22Rv1 (cell line): ENCODE measurements at regions not wholly inside any gene's neighbourhood (a gene's known extent, or its start where the extent isn't known, plus 50 kb on each side); places are given as distances from the start of the nearest gene placed in this dataset.
"Not testable (repeated sequence)": the region's sequence is repeated elsewhere in the genome, so short reads cannot be mapped to it uniquely, and the experiment has no call there.

ENCODE experiments used
- H3K27ac ChIP-seq: fragments of 450-650 bp; 2 replicates; pipeline ENCODE4 v1.5.1; 2017
- ZFX ChIP-seq: fragments of 450-650 bp; IDR thresholded peaks from 2 replicates; pipeline ENCODE4 v1.6.1; 2017; ENCODE audit warnings: antibody characterized with exemption, borderline replicate concordance
- TF ChIP-seq, protein P1 (sequence below): fragments of 450-650 bp; IDR thresholded peaks from 2 replicates; pipeline ENCODE4 v1.5.1; 2017; ENCODE audit warnings: mild to moderate bottlenecking

DNA sequence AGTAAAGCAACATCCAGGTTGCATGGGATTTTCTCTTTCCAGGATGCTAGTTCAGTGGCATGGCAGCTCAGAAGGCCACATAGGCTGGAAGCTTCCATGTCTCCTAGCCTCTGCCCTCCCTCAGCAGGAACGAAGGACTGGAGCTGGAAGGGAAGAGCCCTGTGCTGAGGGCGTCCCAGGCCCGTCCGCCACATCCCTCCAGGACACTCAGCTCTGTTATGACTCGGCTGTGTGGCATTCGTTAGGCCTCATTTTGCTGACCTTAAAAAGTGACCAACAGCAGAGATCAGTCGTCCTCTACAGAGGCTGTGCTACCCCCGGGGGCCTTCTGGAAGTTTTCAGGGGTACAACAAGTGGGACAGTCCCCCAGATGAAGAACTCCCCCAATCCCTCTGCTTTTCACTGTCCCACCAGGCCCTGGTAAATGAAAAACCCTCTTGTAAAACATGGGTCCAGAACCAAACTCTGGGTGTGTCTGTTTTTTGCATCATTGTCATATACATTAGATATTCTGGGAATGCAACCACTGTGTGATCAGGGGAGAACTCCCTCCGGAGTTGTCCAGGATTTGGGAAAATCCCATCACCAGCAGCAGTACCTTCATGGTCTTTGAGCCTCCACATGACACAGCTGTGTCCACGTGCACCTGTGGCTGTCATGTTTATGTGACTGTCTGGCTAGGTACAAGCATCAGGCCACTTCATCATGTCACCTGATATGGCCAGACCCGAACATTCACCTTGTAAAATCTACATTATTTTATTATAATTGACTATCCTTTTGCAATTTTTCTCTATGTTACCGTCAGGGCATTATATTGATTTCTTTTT is 149.9 kb downstream of the OR4M2 start:
- TF ChIP-seq, protein P1, sequence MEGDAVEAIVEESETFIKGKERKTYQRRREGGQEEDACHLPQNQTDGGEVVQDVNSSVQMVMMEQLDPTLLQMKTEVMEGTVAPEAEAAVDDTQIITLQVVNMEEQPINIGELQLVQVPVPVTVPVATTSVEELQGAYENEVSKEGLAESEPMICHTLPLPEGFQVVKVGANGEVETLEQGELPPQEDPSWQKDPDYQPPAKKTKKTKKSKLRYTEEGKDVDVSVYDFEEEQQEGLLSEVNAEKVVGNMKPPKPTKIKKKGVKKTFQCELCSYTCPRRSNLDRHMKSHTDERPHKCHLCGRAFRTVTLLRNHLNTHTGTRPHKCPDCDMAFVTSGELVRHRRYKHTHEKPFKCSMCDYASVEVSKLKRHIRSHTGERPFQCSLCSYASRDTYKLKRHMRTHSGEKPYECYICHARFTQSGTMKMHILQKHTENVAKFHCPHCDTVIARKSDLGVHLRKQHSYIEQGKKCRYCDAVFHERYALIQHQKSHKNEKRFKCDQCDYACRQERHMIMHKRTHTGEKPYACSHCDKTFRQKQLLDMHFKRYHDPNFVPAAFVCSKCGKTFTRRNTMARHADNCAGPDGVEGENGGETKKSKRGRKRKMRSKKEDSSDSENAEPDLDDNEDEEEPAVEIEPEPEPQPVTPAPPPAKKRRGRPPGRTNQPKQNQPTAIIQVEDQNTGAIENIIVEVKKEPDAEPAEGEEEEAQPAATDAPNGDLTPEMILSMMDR = no peak
- TF ChIP-seq ZFX = no peak
- H3K27ac ChIP-seq = no peak overlapping the region

DNA sequence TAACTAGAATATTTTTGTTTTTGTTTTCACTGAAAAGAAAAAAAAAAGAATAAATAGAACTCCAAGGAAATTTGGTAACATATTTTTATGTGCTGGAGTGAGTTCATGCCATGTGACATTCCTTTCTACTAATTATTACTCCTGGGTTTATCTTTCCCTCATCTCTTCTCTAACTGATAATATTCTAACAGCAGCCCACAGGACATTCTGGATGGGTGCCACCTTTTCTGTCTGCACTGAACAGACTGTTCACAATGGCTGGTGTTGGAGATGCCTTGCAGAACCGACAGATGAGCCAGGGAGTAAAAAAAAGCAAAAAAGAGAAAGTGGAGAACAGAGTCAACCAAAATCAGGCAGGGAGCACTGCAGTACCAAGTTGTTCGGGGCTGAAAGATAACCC is 151.3 kb downstream of the OR4M2 start:
- no peak for TF ChIP-seq ZFX
- TF ChIP-seq, protein P1 = no peak
- H3K27ac ChIP-seq = no peak overlapping the region

DNA sequence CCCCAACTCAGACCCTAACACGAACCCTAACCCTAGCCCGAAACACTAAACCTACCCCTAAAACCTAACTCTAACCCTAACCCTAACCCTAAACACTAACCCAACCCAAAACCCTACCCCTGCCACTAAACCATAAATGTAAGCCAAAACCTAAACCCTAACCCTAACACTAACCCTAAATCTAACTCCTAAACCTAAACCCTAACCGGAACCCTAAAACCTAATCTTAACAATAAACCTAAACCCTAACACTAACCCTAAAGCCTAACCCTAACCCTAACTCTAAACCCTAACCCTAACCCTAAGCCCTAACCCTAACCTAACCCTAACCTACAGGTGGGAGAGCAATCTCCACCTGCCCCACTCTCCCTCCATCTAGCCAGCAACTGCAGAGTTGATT is 152.3 kb downstream of the OR4M2 start:
- TF ChIP-seq ZFX = no peak
- TF ChIP-seq, protein P1 = no peak
- H3K27ac ChIP-seq = no peak overlapping the region

DNA sequence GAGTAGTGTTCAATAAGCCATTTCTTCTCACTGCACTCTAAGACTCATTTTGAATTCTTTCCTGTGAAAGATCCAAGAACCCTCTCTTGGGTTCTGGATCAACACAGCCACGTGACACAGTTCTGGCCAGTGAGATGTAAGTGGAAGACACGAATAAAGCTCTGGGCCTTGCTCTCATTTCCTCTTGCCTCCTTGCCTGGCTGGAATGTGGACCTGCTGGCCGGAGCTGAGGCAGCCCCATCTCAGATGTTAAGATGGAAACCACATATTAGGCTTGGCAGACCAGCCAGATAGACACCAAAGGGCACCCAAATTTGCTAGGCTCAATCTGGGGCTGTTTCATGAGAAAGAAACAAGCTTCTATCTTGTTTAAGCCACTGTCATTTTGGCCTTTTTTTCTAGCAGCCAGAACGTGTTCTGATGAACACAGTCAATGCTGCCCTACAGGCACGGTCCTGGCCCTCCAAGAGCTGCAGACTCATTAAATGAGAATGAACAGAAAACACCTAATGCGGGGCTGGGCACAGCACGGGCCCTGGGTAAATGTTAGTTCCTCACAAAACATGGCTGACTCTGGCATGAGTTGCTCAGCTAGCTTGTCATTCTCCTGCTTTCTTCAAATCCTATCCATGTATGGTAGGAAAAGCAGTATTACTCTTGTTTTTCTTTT is 155.1 kb downstream of the OR4M2 start:
- not testable (repeated sequence) for H3K27ac ChIP-seq

DNA sequence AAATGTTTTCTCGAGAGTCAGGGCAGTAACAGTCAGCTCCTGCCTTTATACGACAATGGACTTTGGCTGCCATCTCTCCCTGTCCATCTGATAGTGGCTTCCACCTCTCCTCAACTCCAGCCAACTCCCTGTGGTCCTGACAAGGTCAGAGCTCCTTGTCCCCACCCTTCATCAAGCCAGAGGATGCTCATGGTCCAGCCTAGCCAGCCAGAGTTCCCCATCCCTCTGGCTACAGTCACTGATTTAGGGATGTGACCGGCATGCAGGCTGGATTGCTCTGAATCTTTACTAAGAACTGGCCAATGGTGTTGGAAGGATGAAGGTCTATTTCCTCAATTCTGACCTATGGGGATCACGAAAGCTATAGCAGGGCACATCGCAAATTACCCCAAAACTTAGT is 156.1 kb downstream of the OR4M2 start:
- no peak for TF ChIP-seq ZFX
- TF ChIP-seq, protein P1 = no peak
- H3K27ac ChIP-seq = no peak overlapping the region

DNA sequence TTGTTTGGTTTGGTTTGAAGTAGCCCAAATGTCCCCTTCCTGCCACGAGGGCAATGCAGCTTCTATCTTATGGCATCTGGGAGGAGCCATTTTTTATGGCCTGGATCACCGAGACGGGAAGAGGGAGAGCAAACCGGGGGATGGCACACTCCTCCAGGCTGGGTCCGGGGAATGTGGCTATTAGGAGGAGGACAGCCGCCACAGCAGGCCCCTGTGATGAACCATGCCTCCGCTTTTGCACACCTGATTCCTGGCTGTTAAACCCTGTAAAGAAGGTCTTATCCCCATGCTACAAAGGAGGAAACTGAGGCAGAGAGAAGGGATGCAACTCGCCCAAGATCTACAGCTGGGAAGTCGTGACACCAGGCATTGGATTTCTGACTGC is 157.6 kb downstream of the OR4M2 start:
- no peak overlapping the region for H3K27ac ChIP-seq
- no peak for TF ChIP-seq ZFX
- TF ChIP-seq, protein P1 = no peak

DNA sequence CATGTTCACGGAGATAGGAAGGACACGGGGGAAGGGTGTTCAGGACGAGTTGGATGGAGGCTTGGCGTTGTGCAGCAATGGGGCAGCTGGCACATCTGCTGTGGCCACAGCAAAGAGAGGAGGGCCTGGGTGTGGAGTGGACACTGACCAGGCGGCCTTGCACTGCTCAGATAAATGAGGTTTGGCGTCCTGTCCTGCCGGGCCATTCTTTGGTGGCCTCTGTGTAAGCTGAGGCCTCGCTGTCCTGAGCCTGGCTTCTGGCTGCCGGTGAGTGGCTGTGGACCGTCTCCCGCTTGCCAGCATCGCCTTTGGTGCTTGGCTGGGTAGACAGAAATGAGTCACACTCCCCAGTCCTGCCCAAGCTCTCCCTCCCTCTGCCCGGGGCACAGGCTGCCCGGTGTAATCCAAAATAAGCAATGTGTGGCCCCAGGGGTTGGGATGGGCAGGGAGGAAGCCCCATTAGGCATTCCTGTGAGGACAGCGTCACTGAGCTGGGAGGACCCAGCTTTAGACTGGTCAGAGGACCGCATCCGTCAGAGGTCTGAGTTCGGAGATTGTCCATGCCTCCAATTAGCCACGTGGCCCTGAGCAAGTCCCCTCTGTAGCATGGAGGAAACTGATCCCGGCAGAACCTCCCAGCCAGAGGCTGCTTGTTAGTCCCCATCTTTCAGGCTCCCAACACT is 158.1 kb downstream of the OR4M2 start:
- H3K27ac ChIP-seq = not testable (repeated sequence)

DNA sequence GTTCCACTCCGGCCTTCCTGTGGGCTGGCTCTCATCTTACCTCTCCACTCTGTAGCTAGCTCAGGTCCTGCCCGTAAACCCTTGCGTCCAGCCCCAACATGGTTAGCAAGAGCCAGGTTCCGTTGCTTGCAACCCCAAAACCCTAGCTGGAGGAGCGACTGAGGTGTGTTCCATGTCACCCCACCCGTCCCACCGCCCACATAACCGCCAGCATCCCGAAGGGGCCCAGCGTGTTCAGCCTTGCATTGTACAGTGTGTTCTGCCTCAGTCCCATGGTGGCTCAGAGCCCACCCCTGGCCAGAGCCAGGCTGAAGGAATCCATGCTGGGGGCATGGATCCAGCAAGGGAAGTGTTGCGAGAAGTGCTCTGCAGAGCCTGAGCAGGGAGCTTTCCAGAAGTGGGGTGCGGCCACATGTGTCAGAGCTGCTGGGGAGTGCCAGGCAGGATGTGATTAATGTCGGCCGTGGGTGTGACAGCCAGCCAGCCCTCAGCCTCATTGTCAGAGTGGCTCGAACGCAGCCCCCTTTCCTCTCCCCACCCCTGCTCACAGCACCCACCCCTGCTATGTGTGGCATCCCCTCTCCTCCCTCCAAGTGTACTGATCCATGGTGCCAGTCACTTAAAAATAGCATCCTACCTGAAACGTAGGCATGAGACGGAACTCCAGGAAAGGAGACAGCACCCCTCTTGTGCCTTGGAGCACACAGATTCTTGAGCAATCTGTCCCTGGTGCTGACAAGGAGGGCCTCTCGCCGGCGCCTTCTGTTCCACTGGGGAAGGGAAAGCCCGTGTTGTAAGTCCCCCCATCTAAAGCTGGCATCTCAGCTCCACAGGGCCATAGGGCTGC is 158.9 kb downstream of the OR4M2 start:
- not testable (repeated sequence) for H3K27ac ChIP-seq
